ENCODE measurements at regions not wholly inside any gene's neighbourhood (a gene's known extent, or its start where the extent isn't known, plus 50 kb on each side); places are given as distances from the start of the nearest gene placed in this dataset.

- no peak for DNase-seq (ENCODE audit: extremely low read depth, insufficient read length)
These were observed 115.6 kb upstream of the NALF2 start for GRCh38 chrX:69388526-69388925.

GRCh38 chrX:69387567-69388487 is 116.3 kb upstream of the NALF2 start:
- Histone ChIP-seq H3K27me3 (replicated peaks; ENCODE audit: control insufficient read depth, insufficient read depth, low read length) (no peaks in the 10 kb centered on the region), H3K36me3 (ENCODE audit: control insufficient read depth, insufficient read depth, low read length) (no peaks in the 10 kb centered on the region), H3K4me3 (replicated peaks; ENCODE audit: low read depth, low read length) (no peak overlapping the region)
- peak; percentile 18 for DNase-seq (ENCODE audit: extremely low read depth, insufficient read length)
- TF ChIP-seq CTCF (IDR thresholded peaks at IDR 0.05; ENCODE audit: insufficient read depth, low read length, poor library complexity, severe bottlenecking), result peak; percentile 85

More at GRCh38 chrX:69388526-69388925, 115.6 kb upstream of the NALF2 start:
- Histone ChIP-seq H3K4me3 (replicated peaks; ENCODE audit: low read depth, low read length) (no peak overlapping the region), H3K36me3 (ENCODE audit: control insufficient read depth, insufficient read depth, low read length) (no peaks in the 10 kb centered on the region), H3K27me3 (replicated peaks; ENCODE audit: control insufficient read depth, insufficient read depth, low read length) (no peaks in the 10 kb centered on the region)
- no peak for TF ChIP-seq CTCF (IDR thresholded peaks at IDR 0.05; ENCODE audit: insufficient read depth, low read length, poor library complexity, severe bottlenecking)

DNA sequence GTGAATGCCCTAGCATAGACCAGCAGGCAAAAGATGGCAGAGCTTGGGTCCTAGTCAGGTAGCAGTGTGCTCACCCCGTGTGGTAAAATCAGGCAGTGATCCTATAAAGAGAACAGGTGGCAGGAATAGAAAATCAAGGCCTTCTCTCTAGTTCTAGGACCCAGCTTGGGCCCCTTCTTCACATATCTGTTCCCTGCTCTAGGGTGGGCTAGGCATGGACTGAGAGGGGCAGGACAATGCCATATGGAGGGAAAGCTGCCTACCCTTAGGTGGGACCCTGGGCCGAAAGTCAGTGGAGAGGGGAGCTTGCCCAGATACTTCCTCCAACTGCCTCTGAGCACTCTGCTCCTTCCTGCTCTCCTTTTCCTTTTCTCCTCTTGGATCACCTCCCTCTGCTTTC is 117.4 kb upstream of the NALF2 start:
- DNase-seq (ENCODE audit: extremely low read depth, insufficient read length), result no peak
- TF ChIP-seq CTCF (IDR thresholded peaks at IDR 0.05; ENCODE audit: insufficient read depth, low read length, poor library complexity, severe bottlenecking), result no peak
- Histone ChIP-seq H3K27me3 (replicated peaks; ENCODE audit: control insufficient read depth, insufficient read depth, low read length) (no peaks in the 10 kb centered on the region), H3K4me3 (replicated peaks; ENCODE audit: low read depth, low read length) (no peak overlapping the region), H3K36me3 (ENCODE audit: control insufficient read depth, insufficient read depth, low read length) (no peaks in the 10 kb centered on the region)

GRCh38 chrX:69379412-69379811 is 124.7 kb upstream of the NALF2 start:
- DNase-seq (ENCODE audit: extremely low read depth, insufficient read length), result no peak

DNA sequence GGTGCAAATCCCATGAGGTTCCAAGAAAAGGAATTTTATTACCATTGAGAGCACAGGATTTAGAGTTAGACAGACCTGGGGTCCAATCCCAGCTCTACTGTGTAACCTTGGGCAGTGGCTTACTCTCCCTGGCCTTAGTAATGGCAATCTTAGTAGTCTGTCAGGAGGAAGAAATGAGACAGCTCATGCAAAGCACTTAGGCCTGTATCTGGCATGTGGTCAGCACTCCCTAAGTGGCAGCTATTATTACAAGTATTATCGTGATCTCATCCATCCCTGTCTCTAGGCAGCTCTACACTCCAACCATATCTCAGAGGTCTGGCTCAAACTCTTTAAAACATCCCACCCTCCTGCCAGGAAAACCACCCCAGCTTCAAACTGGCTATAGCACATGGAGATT is 129.6 kb upstream of the NALF2 start:
- H3K27me3 ChIP-seq (replicated peaks; ENCODE audit: control insufficient read depth, insufficient read depth, low read length), result no peaks in the 10 kb centered on the region
- TF ChIP-seq CTCF (IDR thresholded peaks at IDR 0.05; ENCODE audit: insufficient read depth, low read length, poor library complexity, severe bottlenecking), result no peak
- DNase-seq (ENCODE audit: extremely low read depth, insufficient read length), result no peak
- H3K4me3 ChIP-seq (replicated peaks; ENCODE audit: low read depth, low read length), result no peak overlapping the region
- H3K36me3 ChIP-seq (ENCODE audit: control insufficient read depth, insufficient read depth, low read length), result no peaks in the 10 kb centered on the region

More at GRCh38 chrX:69379412-69379811, 124.7 kb upstream of the NALF2 start:
- no peak for TF ChIP-seq CTCF (IDR thresholded peaks at IDR 0.05; ENCODE audit: insufficient read depth, low read length, poor library complexity, severe bottlenecking)
- no peak overlapping the region for H3K4me3 ChIP-seq (replicated peaks; ENCODE audit: low read depth, low read length)
- H3K27me3 ChIP-seq (replicated peaks; ENCODE audit: control insufficient read depth, insufficient read depth, low read length), result no peaks in the 10 kb centered on the region
- no peaks in the 10 kb centered on the region for H3K36me3 ChIP-seq (ENCODE audit: control insufficient read depth, insufficient read depth, low read length)
